GM19463 (cell line): ENCODE measurements at regions not wholly inside any gene's neighbourhood (a gene's known extent, or its start where the extent isn't known, plus 50 kb on each side); places are given as distances from the start of the nearest gene placed in this dataset.
"Not testable (repeated sequence)": the region's sequence is repeated elsewhere in the genome, so short reads cannot be mapped to it uniquely, and the experiment has no call there.

Experiments used
- ATAC-seq: cut with Tn5 transposase; IDR thresholded peaks from one replicate; pipeline ENCODE4 v1.9.1; 2021; ENCODE audit warnings: mild to moderate bottlenecking, moderate library complexity; ENCODE audit not compliant: unreplicated experiment

DNA sequence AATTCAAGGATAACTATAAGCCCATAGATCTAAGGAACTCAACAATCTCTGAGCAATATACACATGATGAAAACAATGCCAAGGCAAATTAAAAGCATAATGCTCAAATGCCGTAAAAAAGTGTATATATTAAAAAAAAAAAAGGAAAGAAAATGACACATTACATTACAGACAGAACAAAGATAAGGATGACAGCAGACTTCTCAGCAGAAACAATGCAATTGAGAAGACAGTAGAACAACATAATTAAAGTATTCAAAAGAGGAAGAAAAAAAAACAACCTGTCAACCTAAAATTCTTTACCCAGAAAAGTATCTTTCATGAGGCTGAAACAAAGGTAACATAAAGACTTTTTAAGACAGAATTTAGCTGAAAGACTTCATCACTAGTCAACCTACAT, 591.7 kb downstream of the ZNF608 start:
- no peak for ATAC-seq

DNA sequence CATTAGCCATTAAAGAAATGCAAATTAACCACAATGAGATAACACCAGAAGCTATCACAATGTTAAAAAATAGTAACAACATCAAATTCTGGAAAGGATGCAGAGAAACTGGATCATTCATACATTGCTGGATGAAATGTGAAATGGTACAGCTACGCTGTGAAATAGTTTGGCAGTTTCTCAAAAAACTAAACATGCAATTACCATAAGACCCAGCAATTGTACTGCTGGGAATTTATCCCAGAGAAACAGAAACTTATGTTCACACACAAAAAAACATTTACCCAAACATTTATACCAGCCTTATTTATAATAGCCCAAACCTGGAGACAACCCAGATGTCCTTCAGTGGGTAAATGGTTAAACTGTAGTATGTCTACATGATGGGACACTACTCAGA, 592.9 kb downstream of the ZNF608 start:
- no peak for ATAC-seq

DNA sequence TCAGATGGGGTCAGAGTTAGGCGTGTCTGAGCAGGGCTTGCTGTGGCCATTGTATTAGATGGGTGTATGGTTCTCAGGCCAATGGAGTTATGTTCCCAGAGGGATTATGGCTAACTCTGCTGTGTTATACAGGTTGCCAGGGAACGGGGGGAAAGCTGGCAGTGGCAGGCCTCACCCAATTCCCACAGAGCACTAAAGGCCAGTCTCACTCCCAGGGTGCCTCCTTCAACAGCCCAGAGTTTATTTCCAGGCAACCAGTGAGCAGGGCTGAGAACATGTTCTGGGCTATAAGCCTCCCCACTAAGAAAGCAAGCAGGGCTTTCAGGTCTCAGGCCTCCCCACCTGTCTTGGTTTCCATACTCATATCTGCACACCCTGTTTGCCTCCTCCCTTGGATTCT, 597.9 kb downstream of the ZNF608 start:
- ATAC-seq: no peak

DNA sequence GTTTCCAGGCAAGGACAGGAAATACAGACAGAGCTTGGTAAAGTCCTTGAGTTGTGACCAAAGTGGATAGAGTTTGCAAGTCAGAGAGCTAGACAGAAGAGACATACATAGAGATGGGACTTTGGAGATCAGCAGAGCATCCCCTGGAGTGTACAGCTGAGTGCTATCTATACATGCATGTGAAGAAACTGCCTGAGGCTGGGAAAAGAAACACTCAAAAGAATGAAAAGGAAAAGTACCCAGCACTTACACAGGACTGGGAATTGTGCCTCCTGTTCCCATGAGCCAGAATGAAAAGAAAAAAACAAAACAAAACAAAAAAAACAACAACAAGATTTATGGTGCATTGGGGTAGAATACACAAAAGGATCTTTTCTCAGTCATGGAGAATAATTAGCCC, 606.4 kb downstream of the ZNF608 start:
- no peak for ATAC-seq

DNA sequence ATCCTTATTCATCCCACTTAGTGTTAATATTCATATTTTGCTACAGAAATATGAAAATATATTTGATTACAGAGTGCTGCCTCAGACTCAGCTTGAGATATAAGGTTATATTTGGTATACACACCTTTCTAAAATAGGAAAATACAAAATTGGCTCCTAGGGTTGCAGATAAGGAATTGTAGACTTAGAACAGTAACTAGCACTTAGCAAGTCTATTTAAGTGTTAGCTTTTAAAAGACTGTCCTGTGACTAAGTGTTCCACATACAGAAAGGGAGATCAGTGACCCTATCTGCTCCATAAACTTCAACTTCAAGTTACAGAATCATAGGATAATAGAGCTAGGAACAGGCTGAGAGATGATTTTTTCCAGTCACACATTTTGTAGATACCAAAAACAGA, 607.0 kb downstream of the ZNF608 start:
- ATAC-seq: no peak

DNA sequence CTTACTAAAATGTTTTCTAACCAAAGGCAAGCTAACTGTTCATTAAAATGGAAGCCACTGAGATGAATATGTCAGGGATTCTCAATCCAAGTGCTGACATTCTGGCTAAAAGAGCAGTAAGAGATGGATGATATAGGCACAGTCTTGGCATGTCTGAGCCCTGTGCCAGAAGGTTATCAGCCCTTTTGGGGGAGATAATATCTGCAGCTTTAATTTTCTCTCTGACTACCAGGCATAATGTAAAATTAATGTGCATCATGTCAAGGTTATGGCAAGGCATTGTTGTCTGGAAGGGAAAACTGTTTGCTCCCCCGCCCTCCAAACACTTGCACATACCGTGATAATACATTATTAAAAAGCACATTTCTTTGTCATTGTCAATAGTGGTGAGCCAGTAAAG, 609.8 kb downstream of the ZNF608 start:
- ATAC-seq: no peak

DNA sequence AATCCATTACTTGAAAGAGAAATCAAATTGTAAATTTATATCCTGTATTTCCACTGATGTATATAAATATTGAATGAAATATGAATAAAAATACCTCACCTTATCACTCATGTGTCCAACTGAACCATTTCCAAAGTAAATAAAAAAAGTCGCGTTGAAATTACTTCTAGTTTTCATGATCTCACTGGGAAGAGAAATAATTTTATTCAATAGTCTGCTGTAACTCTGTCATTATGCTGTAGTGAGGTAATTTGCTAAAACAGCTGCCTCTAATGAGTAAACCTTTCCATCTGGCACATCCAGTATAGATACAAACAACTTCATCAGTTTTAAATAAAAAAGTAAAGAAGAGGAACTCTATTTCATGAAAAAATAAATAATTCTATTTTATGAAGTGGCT, 611.5 kb downstream of the ZNF608 start:
- no peak for ATAC-seq

DNA sequence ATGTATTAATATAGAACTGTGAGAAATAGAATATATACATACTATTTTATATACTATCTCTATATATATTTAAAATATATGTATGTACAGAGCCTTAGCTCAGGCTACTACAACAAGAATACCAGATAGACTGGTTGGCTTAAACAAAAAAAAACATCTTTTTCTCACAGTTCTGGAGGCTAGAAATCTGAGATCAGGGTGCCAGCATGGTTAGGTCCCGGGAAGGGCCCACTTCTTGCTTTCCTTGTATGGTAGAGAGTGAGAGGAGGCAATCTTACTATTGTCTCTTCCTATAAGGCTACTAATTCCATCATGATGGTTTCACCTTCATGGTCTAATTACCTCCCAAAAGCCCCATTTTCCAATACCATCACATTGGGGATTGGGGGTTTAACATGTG, 613.0 kb downstream of the ZNF608 start:
- ATAC-seq: no peak

DNA sequence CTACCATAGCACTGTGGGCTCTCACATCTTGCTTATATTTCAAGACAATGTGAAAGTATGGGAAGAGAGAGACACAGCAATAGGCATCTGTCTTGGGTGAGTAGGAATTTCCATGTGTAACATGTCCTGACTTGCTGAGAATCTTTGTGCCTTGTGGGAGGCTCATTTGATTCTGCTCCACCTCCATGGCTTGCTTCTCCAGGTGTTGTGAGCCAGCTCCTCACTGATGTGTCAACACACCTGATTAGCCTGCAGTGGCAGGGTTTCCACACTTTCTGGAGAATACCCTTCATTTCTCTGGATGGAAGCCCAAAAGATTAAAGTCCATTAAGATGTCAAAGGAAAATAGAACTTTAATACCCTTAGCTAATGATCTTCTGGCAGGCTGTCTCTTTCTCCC, 613.6 kb downstream of the ZNF608 start:
- ATAC-seq: no peak

DNA sequence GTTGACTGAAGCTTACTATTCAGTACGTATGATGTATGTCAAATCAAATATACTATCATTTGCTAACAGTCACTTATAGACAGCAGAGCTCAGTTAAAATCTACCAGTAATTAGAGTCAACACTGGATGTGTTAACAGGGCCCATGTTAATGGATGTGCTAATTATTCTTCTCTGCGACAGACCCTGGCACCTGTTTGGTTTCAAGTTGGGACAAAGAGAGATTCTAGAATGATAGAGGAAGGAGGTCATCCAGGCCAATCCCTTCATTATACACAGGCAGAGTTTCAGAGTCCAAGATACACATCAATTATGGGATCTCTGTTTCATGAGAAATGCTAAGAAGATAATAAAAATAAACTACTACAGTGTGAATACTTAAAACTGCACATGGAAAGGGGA, 615.0 kb downstream of the ZNF608 start:
- no peak for ATAC-seq

DNA sequence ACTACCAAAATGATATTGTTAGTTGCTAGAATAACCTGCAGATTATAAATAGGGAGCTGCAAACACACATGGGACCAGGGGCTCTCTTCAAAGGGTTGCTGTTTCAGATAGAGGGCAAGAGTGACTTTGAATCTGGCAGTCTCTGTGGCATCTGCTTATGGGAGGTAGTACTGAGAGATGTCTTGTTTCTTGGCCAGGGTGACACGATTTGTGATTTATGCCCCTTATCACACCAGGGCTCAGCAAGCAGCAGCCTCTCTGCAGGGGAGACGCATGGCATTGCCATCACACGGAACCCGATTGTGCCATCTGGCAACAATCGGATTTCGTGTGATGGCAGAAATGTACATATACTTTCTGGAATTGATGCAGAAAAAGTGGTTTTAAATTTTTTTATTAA, 615.6 kb downstream of the ZNF608 start:
- ATAC-seq: no peak

DNA sequence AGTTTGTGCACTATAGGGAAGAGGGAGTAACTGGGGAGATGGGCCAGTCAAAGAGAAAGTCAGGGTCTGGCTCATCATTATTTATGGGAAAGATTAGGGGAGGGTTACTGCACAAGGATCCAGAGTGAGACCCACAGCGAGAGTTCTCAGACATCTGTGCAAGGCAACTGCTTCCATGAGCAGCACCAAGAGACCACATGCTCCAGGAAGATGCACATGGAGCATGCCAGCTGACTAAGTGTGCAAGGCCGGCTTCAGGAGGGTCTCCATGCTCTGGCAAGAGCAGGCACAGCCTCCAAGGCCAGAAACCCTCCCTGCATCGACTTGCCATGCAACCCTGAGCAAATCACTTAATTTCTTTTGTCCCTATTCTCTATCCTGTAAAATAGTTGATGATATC, 616.9 kb downstream of the CSNK1G3 start:
- ATAC-seq: no peak

DNA sequence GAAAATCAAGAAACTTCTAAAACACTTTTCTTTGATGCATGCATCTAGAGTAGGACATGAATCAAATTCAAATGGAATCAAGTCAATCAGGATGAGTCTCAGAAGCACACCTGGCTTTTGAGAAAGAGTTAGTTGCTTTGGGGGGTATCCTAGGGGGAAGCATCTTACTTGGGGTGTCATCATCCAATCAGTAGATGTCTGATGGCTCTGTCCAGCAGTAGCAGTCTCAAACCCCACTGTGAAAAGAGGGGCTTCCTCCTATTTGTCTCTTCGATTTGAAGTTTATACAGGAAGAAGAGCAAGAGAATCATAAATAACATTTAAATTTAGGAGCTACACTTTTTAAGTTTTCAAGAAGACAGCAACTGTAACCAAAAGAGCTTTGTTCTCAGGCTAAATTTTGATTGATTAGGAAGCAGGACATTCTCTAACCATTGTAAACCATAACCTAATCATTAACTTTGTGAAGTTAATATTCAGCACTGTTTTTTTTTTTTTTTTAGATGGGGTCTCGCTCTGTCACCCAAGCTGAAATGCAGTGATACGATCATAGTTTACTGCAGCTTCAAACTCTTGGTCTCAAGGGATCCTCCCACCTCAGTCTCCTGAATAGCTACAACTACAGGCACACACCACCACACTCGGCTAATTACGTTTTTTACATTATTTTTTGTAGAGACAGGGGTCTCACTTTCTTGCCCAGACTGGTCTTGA, 614.7 kb downstream of the CSNK1G3 start:
- peak; percentile 61 for ATAC-seq

DNA sequence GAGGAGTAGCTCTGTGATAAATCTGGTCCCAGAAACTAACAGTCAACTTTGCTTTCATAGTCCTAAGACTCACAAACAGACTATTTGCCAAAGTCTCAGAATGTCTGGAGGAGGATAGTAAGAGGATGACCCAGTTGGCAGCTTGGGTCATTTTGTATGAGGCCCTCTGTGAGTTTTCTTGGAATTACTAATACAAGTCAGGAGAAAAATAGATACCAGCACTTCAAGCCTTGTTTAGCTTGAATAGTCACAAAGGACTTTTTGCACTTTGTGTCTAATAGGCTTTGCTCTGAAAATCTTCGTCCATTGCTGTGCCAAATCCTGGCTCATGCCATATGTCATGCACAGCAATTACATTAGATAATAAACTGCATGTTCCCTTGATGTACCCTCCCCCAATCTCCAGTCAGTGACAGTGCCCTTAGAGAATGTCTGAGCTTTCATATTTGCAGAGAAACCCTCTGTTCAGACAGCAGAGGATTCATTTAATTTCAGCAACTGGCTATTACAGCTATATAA, 612.8 kb downstream of the CSNK1G3 start:
- ATAC-seq: no peak

DNA sequence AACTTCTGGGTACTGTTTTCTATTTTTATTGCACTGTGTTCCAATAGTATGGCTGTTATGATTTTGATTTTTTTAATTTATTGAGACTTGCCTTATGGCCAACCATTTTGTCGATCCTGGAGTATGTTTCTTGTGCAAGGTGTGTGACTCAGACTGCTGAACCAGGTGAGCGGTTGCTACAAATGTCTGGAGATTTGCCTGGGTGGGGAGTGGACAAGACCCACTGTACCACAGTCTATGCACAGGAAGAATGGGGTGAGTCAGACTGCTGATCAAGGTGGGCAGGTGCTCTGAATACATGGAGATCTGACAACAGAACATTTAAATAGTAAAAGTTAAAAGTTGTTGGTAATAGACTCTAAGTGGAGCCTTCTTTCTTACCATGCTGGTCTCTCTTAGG, 609.2 kb downstream of the CSNK1G3 start:
- ATAC-seq: no peak

DNA sequence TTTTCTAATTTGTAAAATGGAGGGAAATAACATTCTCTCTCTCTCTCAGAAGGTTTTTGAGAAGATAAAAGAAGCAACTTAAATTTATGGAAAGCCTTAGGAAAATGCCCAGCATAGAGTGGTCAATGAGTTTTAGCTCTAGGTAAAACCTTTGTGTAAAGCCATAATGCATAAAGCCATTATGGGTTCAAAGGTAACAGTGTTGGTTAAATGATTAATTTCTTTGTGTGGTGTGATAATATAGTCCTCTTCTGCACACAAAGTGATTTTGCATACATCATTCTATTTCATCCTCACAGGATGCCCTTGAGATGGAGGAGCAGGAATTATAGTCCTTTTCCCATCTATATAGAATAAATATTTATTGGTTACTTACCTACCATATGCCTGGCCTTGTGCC, 602.9 kb downstream of the CSNK1G3 start:
- ATAC-seq: no peak

DNA sequence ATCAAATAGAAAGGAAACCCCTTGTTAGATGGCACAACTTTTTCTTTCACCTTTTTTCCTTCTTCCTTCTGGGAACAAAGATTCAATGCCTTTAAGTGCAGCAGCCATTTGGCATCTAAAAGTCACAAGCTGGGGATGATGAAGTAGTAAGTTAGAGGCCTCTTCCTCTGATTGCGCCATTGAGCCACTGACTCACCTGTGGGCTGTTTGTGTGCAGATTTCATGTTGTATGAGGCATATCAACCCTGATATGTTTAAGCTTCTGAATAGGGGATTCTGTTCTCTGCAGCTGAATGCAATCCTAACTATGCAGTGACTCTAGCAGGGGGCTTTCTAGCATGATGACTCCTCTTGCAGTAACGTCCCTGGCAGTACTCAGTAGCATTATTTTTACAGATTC, 599.9 kb downstream of the CSNK1G3 start:
- no peak for ATAC-seq

DNA sequence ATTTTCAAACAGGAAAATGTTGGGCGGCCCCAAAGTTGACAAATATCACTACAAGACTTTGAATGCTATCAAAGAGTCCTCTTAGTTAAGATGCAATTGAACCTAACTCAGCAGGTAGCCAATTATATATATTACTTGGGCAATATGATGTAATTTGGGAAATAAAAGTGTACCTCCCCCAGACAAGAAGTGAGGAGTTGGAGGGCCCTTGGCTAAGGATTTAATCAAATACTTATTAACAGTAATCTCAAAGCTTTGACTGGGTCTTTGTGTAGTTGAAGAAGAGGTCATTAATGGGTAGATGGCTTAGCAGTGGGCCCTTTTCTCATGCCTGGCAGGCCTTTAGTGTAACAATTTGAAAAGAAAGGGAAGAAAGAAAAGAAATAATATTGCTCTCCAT, 599.0 kb downstream of the CSNK1G3 start:
- no peak for ATAC-seq

DNA sequence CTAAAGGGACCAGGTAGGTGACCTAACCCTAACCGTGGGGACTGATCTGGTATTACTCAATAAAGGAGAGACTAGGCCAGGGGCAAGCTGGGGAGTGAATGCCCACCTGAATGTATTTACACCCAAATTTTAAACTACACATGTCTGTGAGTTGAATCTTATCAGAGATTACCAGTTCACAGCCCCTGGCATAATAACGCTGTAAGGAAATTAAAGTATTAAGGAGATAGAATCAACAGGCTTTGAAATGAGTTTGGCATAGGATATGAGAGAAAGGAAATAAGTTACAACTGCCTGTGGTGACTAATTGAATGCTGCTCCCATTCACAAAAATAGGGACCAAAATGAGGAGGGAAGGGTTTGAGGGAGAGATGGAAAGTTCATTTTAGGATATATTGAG, 593.3 kb downstream of the CSNK1G3 start:
- ATAC-seq: no peak

DNA sequence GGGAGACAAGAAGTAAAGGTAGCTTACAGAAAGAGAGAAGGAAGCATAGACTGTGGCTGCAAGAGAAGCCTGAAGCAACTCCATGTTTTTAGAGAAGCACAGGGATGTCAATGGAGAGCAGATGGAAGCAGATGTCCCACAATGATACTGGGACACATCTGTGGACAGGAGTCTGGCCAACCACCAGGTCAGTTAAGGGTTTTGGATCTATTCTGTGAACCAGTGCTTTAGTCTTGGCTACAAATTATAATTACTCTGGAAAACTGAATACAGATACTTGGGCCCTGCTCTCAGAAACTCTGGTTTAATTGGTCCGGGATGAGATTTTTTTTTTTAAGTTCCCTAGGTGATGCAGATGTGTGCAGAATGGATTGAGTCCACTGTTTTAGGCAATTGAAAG, 592.8 kb downstream of the CSNK1G3 start:
- ATAC-seq: no peak

DNA sequence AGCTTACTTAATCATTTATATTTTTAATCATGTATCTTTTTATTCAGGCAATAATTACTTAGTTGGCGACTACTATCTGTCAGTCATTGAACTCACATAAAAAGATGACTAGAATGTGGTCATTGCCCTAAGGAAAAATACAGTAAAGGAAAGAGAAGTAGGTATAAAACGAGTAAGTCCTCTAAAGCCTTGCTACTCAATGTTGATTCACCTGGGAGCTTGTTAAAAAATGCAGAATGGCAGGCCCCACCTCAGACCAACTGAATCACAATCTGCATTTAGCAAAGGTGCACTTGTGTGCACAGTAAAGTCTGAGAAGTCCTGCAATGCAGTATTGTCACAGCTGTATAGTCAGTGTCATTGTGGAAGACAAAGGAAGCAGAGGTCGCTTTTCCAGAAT, 592.4 kb downstream of the CSNK1G3 start:
- ATAC-seq: no peak

DNA sequence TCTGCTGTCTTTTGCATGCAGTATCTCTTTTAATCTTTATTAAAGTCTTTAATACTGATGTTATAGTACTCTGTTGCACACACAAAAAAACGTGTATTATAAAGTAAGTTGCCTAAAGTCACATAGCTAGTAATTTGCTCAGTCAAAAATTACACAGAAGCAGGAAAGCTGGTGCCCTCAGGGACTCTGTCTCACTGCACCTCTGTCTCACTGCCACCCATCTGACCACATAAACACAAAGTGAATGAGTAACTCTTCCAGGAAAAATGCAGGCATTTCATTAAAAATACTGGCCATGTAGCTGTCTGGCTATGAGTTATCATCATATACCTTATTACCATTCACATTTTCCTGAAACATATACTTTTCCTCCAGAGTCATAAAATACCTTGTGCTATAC, 591.7 kb downstream of the CSNK1G3 start:
- no peak for ATAC-seq

DNA sequence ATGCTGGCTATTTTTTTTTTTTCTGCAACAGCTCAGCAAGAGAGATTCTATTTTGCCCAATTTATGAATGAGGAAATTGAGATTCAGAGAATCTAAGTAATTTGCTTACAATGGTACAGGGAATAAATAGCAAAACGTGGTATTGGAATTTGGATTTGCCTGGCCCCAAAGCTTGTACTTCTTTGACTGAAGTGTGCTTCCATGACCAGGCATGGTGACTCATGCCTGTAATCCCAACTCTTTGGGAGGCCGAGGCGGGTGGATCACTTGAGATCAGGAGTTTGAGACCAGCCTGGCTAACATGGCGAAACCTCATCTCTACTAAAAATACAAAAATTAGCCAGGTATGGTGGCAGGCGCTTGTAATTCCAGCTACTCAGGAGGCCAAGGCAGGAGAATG, 591.1 kb downstream of the CSNK1G3 start:
- ATAC-seq: not testable (repeated sequence)
